ENCODE measurements at regions not wholly inside any gene's neighbourhood (a gene's known extent, or its start where the extent isn't known, plus 50 kb on each side); places are given as distances from the start of the nearest gene placed in this dataset.

DNA sequence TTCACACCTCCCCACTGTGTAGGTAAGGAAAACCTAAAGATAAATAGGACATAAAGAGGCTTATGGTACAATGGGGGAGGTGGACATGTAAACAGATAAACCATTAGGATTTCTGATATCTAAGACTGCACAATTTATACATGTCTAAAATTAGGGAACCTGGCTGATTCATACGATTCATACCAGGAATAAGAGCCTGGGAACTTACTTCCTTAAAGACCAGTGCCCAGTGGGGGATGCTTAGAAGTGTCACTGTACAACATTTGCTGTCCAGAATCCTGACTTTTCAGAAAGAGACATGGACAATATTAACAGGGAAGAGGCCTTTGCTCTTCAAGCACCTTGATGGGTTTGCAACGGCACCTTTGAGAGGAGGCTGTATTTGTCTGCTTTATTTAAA is 116.8 kb upstream of the KIT start:
- TF ChIP-seq CHD4 (IDR thresholded peaks at IDR 0.05; ENCODE audit: borderline replicate concordance): no peak
- TF ChIP-seq, protein P1, sequence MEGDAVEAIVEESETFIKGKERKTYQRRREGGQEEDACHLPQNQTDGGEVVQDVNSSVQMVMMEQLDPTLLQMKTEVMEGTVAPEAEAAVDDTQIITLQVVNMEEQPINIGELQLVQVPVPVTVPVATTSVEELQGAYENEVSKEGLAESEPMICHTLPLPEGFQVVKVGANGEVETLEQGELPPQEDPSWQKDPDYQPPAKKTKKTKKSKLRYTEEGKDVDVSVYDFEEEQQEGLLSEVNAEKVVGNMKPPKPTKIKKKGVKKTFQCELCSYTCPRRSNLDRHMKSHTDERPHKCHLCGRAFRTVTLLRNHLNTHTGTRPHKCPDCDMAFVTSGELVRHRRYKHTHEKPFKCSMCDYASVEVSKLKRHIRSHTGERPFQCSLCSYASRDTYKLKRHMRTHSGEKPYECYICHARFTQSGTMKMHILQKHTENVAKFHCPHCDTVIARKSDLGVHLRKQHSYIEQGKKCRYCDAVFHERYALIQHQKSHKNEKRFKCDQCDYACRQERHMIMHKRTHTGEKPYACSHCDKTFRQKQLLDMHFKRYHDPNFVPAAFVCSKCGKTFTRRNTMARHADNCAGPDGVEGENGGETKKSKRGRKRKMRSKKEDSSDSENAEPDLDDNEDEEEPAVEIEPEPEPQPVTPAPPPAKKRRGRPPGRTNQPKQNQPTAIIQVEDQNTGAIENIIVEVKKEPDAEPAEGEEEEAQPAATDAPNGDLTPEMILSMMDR (IDR thresholded peaks at IDR 0.05): no peak
- TF ChIP-seq FOSB (CRISPR knock-in tag; IDR thresholded peaks at IDR 0.05): no peak

Measured in A549 (cell line).